CD14-positive monocyte (primary cell): ENCODE measurements at regions not wholly inside any gene's neighbourhood (a gene's known extent, or its start where the extent isn't known, plus 50 kb on each side); places are given as distances from the start of the nearest gene placed in this dataset.

Source experiments
- DNase-seq, 3 donors: peaks; one replicate each; pipeline ENCODE4 v3.0.0-alpha.2; 2011 to 2022
- H2AFZ ChIP-seq: 2 replicates; pipeline ENCODE4 v1.6.0; 2012; ENCODE audit warnings: mild to moderate bottlenecking, low read depth, low read length, inconsistent platforms; ENCODE audit not compliant: insufficient read depth, poor library complexity, severe bottlenecking
- H3K27ac ChIP-seq, 2 donors: 1 replicate in 1 of 2; 2 replicates in 1 of 2; pipeline ENCODE4 v1.5.1; 2012 to 2013; ENCODE audit warnings: low read length in 2 of 2, control low read depth in 1 of 2, inconsistent platforms in 1 of 2, low read depth in 1 of 2, mild to moderate bottlenecking in 1 of 2
- H3K27me3 ChIP-seq, 2 donors: one replicate each; pipeline versions ENCODE4 v1.6.0 to v1.6.1; 2011 to 2013; ENCODE audit warnings: low read length in 2 of 2; ENCODE audit not compliant: control insufficient read depth in 2 of 2, insufficient read depth in 2 of 2
- H3K36me3 ChIP-seq, 2 donors: replicated peaks in 1 of 2; 1 replicate in 1 of 2; 2 replicates in 1 of 2; pipeline versions ENCODE4 v1.5.1 to v1.6.1; 2012 to 2013; ENCODE audit warnings: low read length in 2 of 2, control low read depth in 1 of 2, inconsistent platforms in 1 of 2, mild to moderate bottlenecking in 1 of 2; ENCODE audit not compliant: insufficient read depth in 2 of 2, control insufficient read depth in 1 of 2
- H3K4me1 ChIP-seq, 2 donors: 1 replicate in 1 of 2; 2 replicates in 1 of 2; pipeline versions ENCODE4 v1.5.1 to v1.6.1; 2012 to 2013; ENCODE audit warnings: low read length in 2 of 2, control low read depth in 1 of 2, inconsistent platforms in 1 of 2, mild to moderate bottlenecking in 1 of 2, moderate library complexity in 1 of 2; ENCODE audit not compliant: insufficient read depth in 2 of 2, control insufficient read depth in 1 of 2
- H3K4me2 ChIP-seq: replicated peaks from 2 replicates; pipeline ENCODE3; 2012; ENCODE audit warnings: low read length, moderate library complexity, mild to moderate bottlenecking; ENCODE audit not compliant: poor library complexity, severe bottlenecking; ENCODE audit errors: extremely low read depth
- H3K4me3 ChIP-seq, 3 experiments: fragments of 200-600 bp in 1 of 3; sonication (generic) in 1 of 3; replicated peaks in 1 of 3; 1 replicate in 2 of 3; 2 replicates in 1 of 3; pipeline ENCODE4 v1.5.1; 2011 to 2013; ENCODE audit warnings: low read length in 3 of 3, mild to moderate bottlenecking in 3 of 3, control low read depth in 2 of 3, low read depth in 2 of 3, inconsistent platforms in 1 of 3, moderate library complexity in 1 of 3
- H3K79me2 ChIP-seq: 2 replicates; pipeline ENCODE4 v1.6.0; 2012; ENCODE audit warnings: mild to moderate bottlenecking, control low read depth, inconsistent platforms, low read length, moderate library complexity; ENCODE audit not compliant: insufficient read depth
- H3K9ac ChIP-seq: 2 replicates; pipeline ENCODE4 v1.6.0; 2017; ENCODE audit warnings: low read length, mild to moderate bottlenecking; ENCODE audit not compliant: insufficient read depth, poor library complexity, severe bottlenecking
- H3K9me3 ChIP-seq, 2 donors: replicated peaks in 1 of 2; 1 replicate in 1 of 2; 2 replicates in 1 of 2; pipeline versions ENCODE4 v1.5.1 to v1.6.1; 2012 to 2013; ENCODE audit warnings: low read length in 2 of 2, control low read depth in 1 of 2; ENCODE audit not compliant: control insufficient read depth in 1 of 2, insufficient read depth in 1 of 2
- H4K20me1 ChIP-seq: 2 replicates; pipeline ENCODE4 v1.6.0; 2012; ENCODE audit warnings: mild to moderate bottlenecking, low read length, control low read depth, moderate library complexity; ENCODE audit not compliant: insufficient read depth
- H3K27ac Mint-ChIP-seq, 7 donors: one replicate each; pipeline ENCODE4 v1.8.0; 2020; ENCODE audit warnings: mild to moderate bottlenecking in 7 of 7, mixed read lengths in 7 of 7, moderate library complexity in 6 of 7, inconsistent platforms in 2 of 7
- H3K27me3 Mint-ChIP-seq, 3 donors: one replicate each; pipeline ENCODE4 v1.8.0; 2021 to 2022; ENCODE audit warnings: low read depth in 3 of 3, mild to moderate bottlenecking in 3 of 3, mixed read lengths in 3 of 3, moderate library complexity in 3 of 3, inconsistent platforms in 1 of 3
- H3K36me3 Mint-ChIP-seq, 2 donors: one replicate each; pipeline ENCODE4 v1.8.0; 2020; ENCODE audit warnings: mixed read lengths in 2 of 2, inconsistent platforms in 1 of 2, mild to moderate bottlenecking in 1 of 2
- H3K4me1 Mint-ChIP-seq: one replicate; pipeline ENCODE4 v1.8.0; 2020; ENCODE audit warnings: mild to moderate bottlenecking, mixed read lengths
- H3K4me3 Mint-ChIP-seq, 2 donors: one replicate each; pipeline ENCODE4 v1.8.0; 2020; ENCODE audit warnings: mild to moderate bottlenecking in 2 of 2, mixed read lengths in 2 of 2, moderate library complexity in 1 of 2
- H3K9me3 Mint-ChIP-seq, 7 donors: one replicate each; pipeline ENCODE4 v1.8.0; 2020 to 2022; ENCODE audit warnings: mixed read lengths in 7 of 7, mild to moderate bottlenecking in 6 of 7, moderate library complexity in 6 of 7, inconsistent platforms in 2 of 7
- CTCF ChIP-seq: fragments of 200-600 bp; IDR thresholded peaks from one replicate; pipeline ENCODE4 v1.8.0; 2022; ENCODE audit warnings: antibody characterized with exemption, mild to moderate bottlenecking
- WGBS: methylation state at CpG from one replicate; pipeline ENCODE4 v1.1.5; 2013; ENCODE audit warnings: missing lambda C conversion rate; ENCODE audit not compliant: insufficient coverage; 5-methylcytosine and 5-hydroxymethylcytosine counted together
- intact Hi-C, 2 donors: fragments of 100-400 bp; cut with micrococcal nuclease; formaldehyde crosslinking; loops; one replicate each; pipeline versions ENCODE4 v1.15.0 to v1.15.1; 2023

- Mint-ChIP-seq H3K27me3 (peaks cover 0 to 10% (median 3%) of the 10 kb centered on the region in 3 donors), H3K9me3 (peaks cover 0 to 12% (median 4%) of the 10 kb centered on the region in 7 donors)
- TF ChIP-seq CTCF: no peak
Measured at GRCh38 chr6:14837435-14837834, 408.4 kb upstream of the JARID2 start.

GRCh38 chr6:14838133-14838583 lies 407.7 kb upstream of the JARID2 start:
- Mint-ChIP-seq H3K27me3 (peaks cover 0 to 11% (median 3%) of the 10 kb centered on the region in 3 donors), H3K36me3 (peaks cover 0 to 7% of the 10 kb centered on the region in 2 donors), H3K4me1 (peaks cover 38% of the 10 kb centered on the region), H3K27ac (peak overlapping the region in 2 of 7 donors; percentile 3 to 29), H3K9me3 (peaks cover 0 to 12% (median 4%) of the 10 kb centered on the region in 7 donors), H3K4me3 (no peak overlapping the region)
- Histone ChIP-seq H3K4me2 (no peak overlapping the region), H4K20me1 (no peaks in the 10 kb centered on the region), H3K4me1 (peaks cover 11 to 20% of the 10 kb centered on the region in 2 donors), H3K27ac (no peak overlapping the region), H3K36me3 (no peaks in the 10 kb centered on the region), H2AFZ (no peak overlapping the region), H3K9ac (no peak overlapping the region), H3K27me3 (no peaks in the 10 kb centered on the region), H3K9me3 (no peaks in the 10 kb centered on the region), H3K4me3 (no peak overlapping the region), H3K79me2 (no peaks in the 10 kb centered on the region)
- intact Hi-C loops: loop anchor here in 1 of 2 donors (10.0 kb wide), 1 partner anchor 63 kb away; no protein-coding TSS in a partner anchor
- TF ChIP-seq CTCF: no peak
- no CpG with 5 or more reads among the region's 4 CpGs for WGBS
- DNase-seq: no peak

More at GRCh38 chr6:14837435-14837834, 408.4 kb upstream of the JARID2 start:
- no peak overlapping the region for H2AFZ ChIP-seq
- no CpG with 5 or more reads among the region's 3 CpGs for WGBS
- Mint-ChIP-seq H3K27ac (no peak overlapping the region), H3K4me3 (no peak overlapping the region), H3K4me1 (peaks cover 37% of the 10 kb centered on the region), H3K36me3 (peaks cover 0 to 7% of the 10 kb centered on the region in 2 donors)
- no peaks in the 10 kb centered on the region for H3K79me2 ChIP-seq
- no peaks in the 10 kb centered on the region for H3K9me3 ChIP-seq
- no peak overlapping the region for H3K4me3 ChIP-seq
- no peak overlapping the region for H3K27ac ChIP-seq
- H3K4me1 ChIP-seq: peaks cover 11 to 20% of the 10 kb centered on the region in 2 donors
- H3K4me2 ChIP-seq: no peak overlapping the region
- H4K20me1 ChIP-seq: no peaks in the 10 kb centered on the region
- intact Hi-C loops: loop anchor here in 1 of 2 donors (10.0 kb wide), 1 partner anchor 63 kb away; no protein-coding TSS in a partner anchor
- DNase-seq: no peak
- H3K9ac ChIP-seq: no peak overlapping the region
- H3K27me3 ChIP-seq: no peaks in the 10 kb centered on the region
- no peaks in the 10 kb centered on the region for H3K36me3 ChIP-seq
